GM19239 (cell line): ENCODE measurements at regions not wholly inside any gene's neighbourhood (a gene's known extent, or its start where the extent isn't known, plus 50 kb on each side); places are given as distances from the start of the nearest gene placed in this dataset.
A peak's percentile ranks its signal among the peaks of the same experiment; 100 is the strongest.
"Not testable (repeated sequence)": the region's sequence is repeated elsewhere in the genome, so short reads cannot be mapped to it uniquely, and the experiment has no call there.

Experiments
- DNase-seq: peaks from one replicate; pipeline ENCODE4 v3.0.0; 2011; ENCODE audit warnings: low spot score; ENCODE audit not compliant: insufficient read length
- FAIRE-seq: peaks from 2 replicates; lab custom pipeline; 2011; peaks lifted over from hg19 to GRCh38; lab: Jason Lieb, UNC

- not testable (repeated sequence) for FAIRE-seq, DNase-seq
These were observed 190.5 kb upstream of the FBXO11 start for GRCh38 chr2:48096765-48097164.

- FAIRE-seq: no peak
- DNase-seq: no peak
These were observed 192.2 kb upstream of the FBXO11 start for GRCh38 chr2:48098539-48098938.

GRCh38 chr2:48104418-48104817, 198.1 kb upstream of the FBXO11 start:
- DNase-seq: no peak
- no peak for FAIRE-seq

GRCh38 chr2:48105848-48106247, 199.6 kb upstream of the FBXO11 start:
- no peak for DNase-seq
- FAIRE-seq: peak; percentile 14

- FAIRE-seq: no peak
These were observed 201.1 kb upstream of the FBXO11 start for GRCh38 chr2:48107326-48107925.

GRCh38 chr2:48108455-48108854, 202.2 kb upstream of the FBXO11 start:
- FAIRE-seq: no peak
- DNase-seq: no peak

More at GRCh38 chr2:48107326-48107925, 201.1 kb upstream of the FBXO11 start:
- no peak for DNase-seq

- DNase-seq: no peak
- FAIRE-seq: no peak
These were observed 203.3 kb upstream of the FBXO11 start for GRCh38 chr2:48109491-48110204.

GRCh38 chr2:48110492-48110891, 204.0 kb upstream of the FOXN2 start:
- no peak for FAIRE-seq
- no peak for DNase-seq

- FAIRE-seq (no peak), DNase-seq (no peak)
These were observed 201.4 kb upstream of the FOXN2 start for GRCh38 chr2:48112911-48113680.

- no peak for DNase-seq
- FAIRE-seq: no peak
These were observed 200.7 kb upstream of the FOXN2 start for GRCh38 chr2:48113767-48114166.

GRCh38 chr2:48114256-48114655, 200.2 kb upstream of the FOXN2 start:
- peak; percentile 47 for FAIRE-seq

GRCh38 chr2:48116497-48116896, 198.0 kb upstream of the FOXN2 start:
- no peak for FAIRE-seq
- no peak for DNase-seq

More at GRCh38 chr2:48114256-48114655, 200.2 kb upstream of the FOXN2 start:
- peak; percentile 30 for DNase-seq

GRCh38 chr2:48118895-48119294, 195.6 kb upstream of the FOXN2 start:
- FAIRE-seq (no peak), DNase-seq (no peak)

GRCh38 chr2:48120112-48120511, 194.4 kb upstream of the FOXN2 start:
- no peak for FAIRE-seq
- no peak for DNase-seq

- DNase-seq (no peak), FAIRE-seq (no peak)
These were observed 193.7 kb upstream of the FOXN2 start for GRCh38 chr2:48120759-48121242.

GRCh38 chr2:48122166-48122565, 192.3 kb upstream of the FOXN2 start:
- no peak for DNase-seq
- no peak for FAIRE-seq

GRCh38 chr2:48124592-48124991, 189.9 kb upstream of the FOXN2 start:
- no peak for DNase-seq
- FAIRE-seq: no peak

GRCh38 chr2:48126162-48126561, 188.3 kb upstream of the FOXN2 start:
- FAIRE-seq (no peak), DNase-seq (no peak)

- FAIRE-seq (no peak), DNase-seq (no peak)
These were observed 186.8 kb upstream of the FOXN2 start for GRCh38 chr2:48127612-48128191.

GRCh38 chr2:48129293-48129950, 185.1 kb upstream of the FOXN2 start:
- no peak for FAIRE-seq

More at GRCh38 chr2:48129293-48129950, 185.1 kb upstream of the FOXN2 start:
- no peak for DNase-seq
